ENCODE measurements at regions not wholly inside any gene's neighbourhood (a gene's known extent, or its start where the extent isn't known, plus 50 kb on each side); places are given as distances from the start of the nearest gene placed in this dataset.
"Not testable (repeated sequence)": the region's sequence is repeated elsewhere in the genome, so short reads cannot be mapped to it uniquely, and the experiment has no call there.

- DNase-seq (ENCODE audit: low spot score), result no peak
These were observed 120.3 kb downstream of the TMEM30B start for GRCh38 chr14:61160798-61161197.

DNA sequence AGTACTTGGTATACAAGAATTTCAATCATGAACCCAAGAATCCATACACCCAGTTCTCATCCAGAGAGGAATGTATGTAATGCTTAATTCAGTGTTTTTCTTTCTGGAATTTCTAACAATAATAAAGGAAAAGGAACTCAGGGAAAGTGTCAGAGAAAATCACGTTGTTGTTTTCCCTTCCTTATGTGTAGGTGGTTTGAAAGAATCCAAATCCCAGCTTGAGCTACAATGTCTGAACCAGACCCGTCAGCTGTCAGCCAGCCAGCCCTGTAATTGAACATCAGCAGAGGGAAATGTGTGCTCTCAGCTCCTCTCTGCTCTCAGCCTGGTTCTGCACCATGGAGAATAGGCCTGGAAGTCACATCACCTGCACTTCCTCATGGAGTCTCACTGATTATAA, 126.5 kb downstream of the TMEM30B start:
- DNase-seq (ENCODE audit: low spot score), result no peak

DNA sequence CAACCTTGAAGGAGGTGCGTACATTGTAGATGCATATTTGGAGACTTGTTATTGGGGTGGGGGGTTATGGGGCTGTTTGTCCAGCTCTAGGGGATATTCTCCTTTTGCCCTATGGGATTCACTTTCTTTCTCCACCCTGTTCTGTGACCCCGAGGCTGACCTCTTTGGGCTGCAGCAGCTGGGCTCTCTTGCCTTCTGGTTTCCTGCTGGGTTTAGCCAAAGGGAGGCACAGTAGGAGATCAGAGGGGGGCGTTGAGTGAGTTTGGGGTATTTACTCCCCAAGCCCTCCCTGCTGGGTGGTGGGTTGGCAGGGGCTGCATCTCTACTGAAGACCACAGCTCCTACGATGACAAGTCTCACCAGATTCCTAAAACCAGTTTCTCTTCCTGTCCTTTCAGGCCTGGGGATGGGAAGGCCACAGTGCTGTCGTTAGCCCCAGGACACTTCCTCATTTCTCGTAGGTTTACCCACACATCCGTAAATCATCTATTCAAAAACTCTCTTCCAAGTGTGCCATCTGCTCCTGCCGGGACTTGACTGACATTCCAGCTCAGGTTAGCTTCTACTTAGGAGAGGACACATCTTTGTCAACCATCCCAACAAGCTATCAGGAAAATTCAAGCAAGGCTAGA, 127.1 kb downstream of the TMEM30B start:
- no peak for DNase-seq (ENCODE audit: low spot score)

DNA sequence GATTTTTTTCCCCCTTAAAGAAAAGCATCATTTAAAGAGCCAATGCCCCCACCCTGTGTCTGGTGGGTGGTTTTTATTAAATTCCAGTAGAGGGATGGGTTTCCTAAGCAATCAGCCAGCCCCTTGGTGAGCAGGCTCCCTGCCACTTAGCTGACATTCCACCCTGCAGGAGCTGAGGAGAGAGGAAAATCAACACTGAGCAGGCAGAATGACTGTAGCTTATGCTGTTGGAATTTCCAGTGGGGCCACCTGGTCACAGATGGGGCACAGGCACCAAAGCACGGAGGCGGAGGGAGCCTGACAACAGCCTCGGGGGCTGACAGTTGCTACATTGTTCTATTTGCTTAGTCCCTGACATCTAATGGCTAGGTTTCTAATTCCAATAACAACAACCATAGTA, 127.7 kb downstream of the TMEM30B start:
- no peak for DNase-seq (ENCODE audit: low spot score)

DNA sequence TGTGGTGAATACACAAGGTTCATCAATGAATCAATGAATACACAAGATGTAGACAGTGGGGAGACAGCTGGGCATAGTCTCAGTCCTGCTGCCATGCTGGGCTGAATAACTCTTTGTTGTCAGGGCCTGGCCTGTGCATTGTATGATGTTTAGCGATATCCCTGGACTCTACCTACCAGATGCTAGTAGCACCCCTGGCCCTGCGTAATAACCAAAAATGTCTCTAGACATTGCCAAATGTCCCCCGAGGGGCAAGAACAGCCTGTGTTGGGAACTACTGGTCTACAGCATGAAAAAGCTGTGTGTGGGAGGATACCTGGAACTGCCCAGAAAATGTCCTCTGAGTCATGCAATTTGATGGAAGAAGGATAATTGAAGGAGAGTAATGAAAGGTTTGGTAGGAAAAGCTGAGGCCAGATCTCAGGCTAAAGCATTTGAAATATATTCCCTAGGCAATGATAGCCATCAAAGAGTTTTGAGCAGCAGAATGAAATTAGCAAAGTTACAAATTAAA, 128.2 kb downstream of the TMEM30B start:
- DNase-seq (ENCODE audit: low spot score), result no peak

DNA sequence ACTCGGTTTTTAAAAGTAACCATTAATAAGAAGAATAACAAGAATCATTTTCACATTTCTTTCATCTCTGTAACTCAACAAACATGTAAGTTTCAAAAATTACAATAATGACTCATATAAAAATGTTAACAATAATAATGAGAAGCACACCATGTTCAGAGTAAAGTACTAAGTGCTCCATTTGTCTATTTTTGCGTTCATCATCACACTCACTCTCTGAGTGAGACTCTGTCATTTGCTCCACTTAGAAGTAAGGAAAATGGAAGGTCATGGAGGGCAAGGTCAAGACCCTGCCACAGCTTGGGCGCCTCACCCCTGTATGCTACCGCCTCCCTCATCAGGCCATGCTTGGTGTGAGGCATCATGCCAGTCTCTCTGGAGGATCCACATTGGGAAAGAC, 129.9 kb downstream of the TMEM30B start:
- no peak for DNase-seq (ENCODE audit: low spot score)

GRCh38 chr14:61150851-61151250, 130.3 kb downstream of the TMEM30B start:
- no peak for DNase-seq (ENCODE audit: low spot score)

DNA sequence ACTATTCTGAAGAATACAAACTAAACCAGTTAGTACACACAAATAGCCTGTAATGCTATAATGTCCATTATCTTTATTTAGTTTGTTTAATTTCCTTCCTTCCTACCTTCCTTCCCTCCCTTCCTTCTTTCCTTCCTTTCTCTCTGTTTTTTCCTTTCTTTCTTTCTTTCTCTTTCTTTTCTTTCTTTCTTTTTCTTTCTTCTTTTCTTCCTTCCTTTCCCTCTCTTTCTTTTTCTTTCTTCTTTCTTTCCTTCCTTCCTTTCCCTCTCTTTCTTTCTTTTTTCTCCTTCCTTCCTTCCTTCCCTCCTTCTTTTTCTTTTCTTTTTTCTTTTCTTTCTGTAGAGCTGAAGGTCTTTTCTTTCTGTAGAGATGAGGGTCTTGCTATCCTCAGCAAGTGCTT, 131.2 kb downstream of the TMEM30B start:
- no peak for DNase-seq (ENCODE audit: low spot score)

DNA sequence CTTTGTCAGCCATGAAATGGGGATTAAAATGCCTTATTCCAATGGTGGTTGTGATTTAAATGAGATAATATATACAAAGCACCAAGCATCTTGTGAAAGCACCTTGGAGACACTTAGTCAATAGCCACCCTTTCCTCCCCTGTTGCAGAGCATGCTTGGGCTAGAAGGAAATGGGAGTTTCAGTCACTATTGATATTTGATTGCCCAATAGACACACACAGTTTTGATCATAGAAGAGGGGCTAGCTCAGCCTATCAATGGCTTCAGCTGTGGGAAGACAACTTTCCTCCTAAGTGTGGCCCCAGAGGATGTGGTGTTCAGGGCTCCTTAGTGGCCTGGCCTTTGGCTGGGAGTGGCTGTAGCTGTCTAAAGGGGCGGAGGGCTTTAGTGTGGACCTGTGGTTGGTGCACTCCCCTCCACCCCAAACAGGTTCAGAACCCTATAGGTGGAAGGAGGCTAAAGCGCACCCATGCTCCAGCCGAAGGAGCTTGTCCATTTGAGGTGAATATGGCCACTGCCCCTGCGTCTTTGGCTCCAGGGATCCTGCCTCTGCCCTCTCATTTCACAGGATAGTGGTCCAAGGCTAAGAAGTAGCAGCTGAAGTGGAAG, 132.3 kb downstream of the TMEM30B start:
- DNase-seq (ENCODE audit: low spot score), result no peak

- no peak for DNase-seq (ENCODE audit: low spot score)
These were observed 133.1 kb downstream of the TMEM30B start for GRCh38 chr14:61147831-61148549.

DNA sequence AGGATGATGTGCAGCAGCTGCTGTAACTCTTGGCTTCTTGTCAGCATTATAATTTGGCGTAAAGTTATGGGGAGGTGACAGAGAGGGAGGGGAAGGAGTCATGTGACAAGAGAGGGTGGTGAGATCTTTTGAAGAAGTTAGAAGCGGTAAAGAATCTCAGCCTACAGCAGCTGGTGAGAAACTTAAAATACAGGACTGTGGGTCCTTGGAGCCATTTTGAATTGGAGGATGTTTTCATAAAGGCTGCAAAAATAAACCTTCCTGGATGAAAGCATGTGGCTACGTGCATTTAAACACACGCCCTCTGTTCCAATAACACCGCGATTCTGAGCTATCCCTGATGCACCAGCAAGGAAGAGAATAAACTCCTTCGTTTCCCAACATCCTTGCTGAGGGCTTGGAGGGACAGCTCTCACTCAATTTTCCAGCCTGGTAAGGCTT, 133.7 kb downstream of the TMEM30B start:
- no peak for DNase-seq (ENCODE audit: low spot score)

GRCh38 chr14:61146899-61147298, 134.2 kb downstream of the TMEM30B start:
- no peak for DNase-seq (ENCODE audit: low spot score)

DNA sequence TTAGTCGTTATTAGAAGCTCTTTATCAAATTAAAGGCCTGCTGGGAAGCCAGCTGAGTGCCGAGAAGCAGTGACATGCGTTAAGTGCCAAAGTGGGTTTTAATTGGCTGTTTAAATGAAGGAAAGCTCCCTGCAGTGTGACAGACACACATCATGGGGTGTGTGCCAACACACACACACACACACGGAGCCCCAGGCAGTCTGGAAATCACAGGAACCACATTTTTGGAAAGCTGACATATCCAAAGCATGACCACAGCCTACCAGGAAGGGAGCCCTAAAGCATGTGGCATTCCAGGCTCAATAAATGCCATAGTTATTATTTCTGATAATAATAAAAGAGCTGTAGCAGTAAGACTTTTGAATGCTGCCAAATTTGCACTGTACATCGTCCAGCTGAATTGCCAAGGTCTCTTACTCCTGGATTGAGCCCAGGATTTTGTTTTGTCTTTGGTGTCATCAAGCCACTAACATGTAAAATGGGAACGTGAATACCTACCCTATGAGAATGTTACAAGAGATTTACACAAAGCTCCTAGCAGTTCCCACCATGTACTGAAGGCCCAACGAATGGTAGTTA, 135.1 kb downstream of the TMEM30B start:
- DNase-seq (ENCODE audit: low spot score), result peak; percentile 76

GRCh38 chr14:61145034-61145902, 135.9 kb downstream of the TMEM30B start:
- peak; percentile 82 for DNase-seq (ENCODE audit: low spot score)

DNA sequence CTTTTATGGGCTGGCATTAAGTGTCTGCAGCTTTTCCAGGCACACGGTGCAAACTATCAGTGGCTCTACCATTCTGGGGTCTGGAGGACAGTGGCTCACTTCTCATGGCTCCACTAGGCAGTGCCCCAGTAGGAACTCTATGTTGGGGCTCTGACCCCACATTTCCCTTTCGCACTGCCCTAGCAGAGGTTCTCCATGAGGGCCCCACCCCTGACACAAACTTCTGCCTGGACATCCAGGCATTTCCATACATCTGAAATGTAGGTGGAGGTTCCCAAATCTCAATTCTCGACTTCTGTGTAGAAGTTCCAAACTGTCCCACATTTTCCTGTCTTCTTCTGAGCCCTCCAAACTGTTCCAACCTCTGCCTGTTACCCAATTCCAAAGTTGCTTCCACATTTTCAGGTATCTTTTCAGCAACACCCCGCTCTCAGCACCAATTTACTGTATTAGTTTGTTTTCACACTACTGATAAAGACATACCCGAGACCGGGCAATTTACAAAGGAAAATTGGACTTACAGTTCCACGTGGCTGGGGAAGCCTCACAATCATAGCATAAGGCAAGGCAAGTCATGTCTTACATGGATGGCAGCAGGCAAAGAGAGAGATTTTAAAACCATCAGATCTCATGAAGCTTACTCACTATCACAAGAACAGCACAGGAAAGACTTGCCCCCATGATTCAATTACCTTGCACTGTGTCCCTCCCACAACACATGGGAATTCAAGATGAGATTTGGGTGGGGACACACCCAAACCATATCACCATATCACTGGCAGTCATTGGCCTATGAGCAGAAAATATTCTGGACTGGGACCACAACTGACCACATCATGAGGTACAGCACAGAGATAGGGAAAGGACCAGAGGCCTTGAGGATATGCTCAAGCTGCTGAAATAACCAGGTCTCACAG, 136.8 kb downstream of the TMEM30B start:
- not testable (repeated sequence) for DNase-seq (ENCODE audit: low spot score)

- peak; percentile 28 for DNase-seq (ENCODE audit: low spot score)
These were observed 140.3 kb downstream of the TMEM30B start for GRCh38 chr14:61140872-61141271.

- no peak for DNase-seq (ENCODE audit: low spot score)
These were observed 140.9 kb downstream of the TMEM30B start for GRCh38 chr14:61140271-61140670.

GRCh38 chr14:61139006-61139599, 142.0 kb downstream of the TMEM30B start:
- no peak for DNase-seq (ENCODE audit: low spot score)

GRCh38 chr14:61132894-61133293, 148.2 kb downstream of the TMEM30B start:
- no peak for DNase-seq (ENCODE audit: low spot score)

- no peak for DNase-seq (ENCODE audit: low spot score)
These were observed 148.8 kb downstream of the TMEM30B start for GRCh38 chr14:61132336-61132735.
